Common myeloid progenitor, CD34-positive (primary cell): ENCODE measurements at regions not wholly inside any gene's neighbourhood (a gene's known extent, or its start where the extent isn't known, plus 50 kb on each side); places are given as distances from the start of the nearest gene placed in this dataset.
A peak's percentile ranks its signal among the peaks of the same experiment; 100 is the strongest.

Source experiments
- CTCF ChIA-PET: fragments of 350-600 bp; sonication (Branson Sonifier 250); formaldehyde crosslinking; loops from one replicate; lab custom pipeline; 2021; ENCODE audit warnings: antibody characterized with exemption; lab: Charles Lee
- POLR2A ChIA-PET: fragments of 350-600 bp; sonication (Branson Sonifier 250); formaldehyde crosslinking; loops from one replicate; lab custom pipeline; 2021; ENCODE audit warnings: antibody characterized with exemption; lab: Charles Lee
- DNase-seq, 3 donors: peaks; one replicate each; pipeline versions ENCODE4 v3.0.0 to v3.0.0-alpha.2; 2013
- H3K27ac ChIP-seq, 2 experiments: 1 replicate in 1 of 2; 2 replicates in 1 of 2; pipeline ENCODE4 v1.7.0; 2013; ENCODE audit warnings: inconsistent platforms in 2 of 2, low read length in 2 of 2, mild to moderate bottlenecking in 2 of 2, low read depth in 1 of 2, moderate library complexity in 1 of 2; ENCODE audit not compliant: severe bottlenecking in 2 of 2, insufficient read depth in 1 of 2, poor library complexity in 1 of 2
- H3K27me3 ChIP-seq, 5 experiments: replicated peaks in 2 of 5; 1 replicate in 3 of 5; 2 replicates in 2 of 5; pipeline versions ENCODE4 v1.6.1 to v1.7.0; 2013; ENCODE audit warnings: low read length in 4 of 5, mild to moderate bottlenecking in 2 of 5, moderate library complexity in 2 of 5, inconsistent platforms in 1 of 5; ENCODE audit not compliant: insufficient read depth in 5 of 5, control insufficient read depth in 4 of 5
- H3K36me3 ChIP-seq, 4 experiments: 1 replicate in 2 of 4; 2 replicates in 2 of 4; pipeline versions ENCODE4 v1.6.1 to v1.7.0; 2013; ENCODE audit warnings: low read length in 3 of 4, control low read depth in 1 of 4, mild to moderate bottlenecking in 1 of 4; ENCODE audit not compliant: control insufficient read depth in 4 of 4, insufficient read depth in 4 of 4
- H3K4me1 ChIP-seq, 4 experiments: 1 replicate in 3 of 4; 2 replicates in 1 of 4; pipeline versions ENCODE4 v1.6.1 to v1.7.1; 2013; ENCODE audit warnings: low read length in 3 of 4, mild to moderate bottlenecking in 3 of 4, control low read depth in 1 of 4, inconsistent platforms in 1 of 4, moderate library complexity in 1 of 4; ENCODE audit not compliant: control insufficient read depth in 4 of 4, insufficient read depth in 4 of 4; ENCODE audit errors: control extremely low read depth in 1 of 4
- H3K4me3 ChIP-seq, 7 experiments: 1 replicate in 4 of 7; 2 replicates in 3 of 7; pipeline versions ENCODE4 v1.5.1 to v1.7.0; 2013; ENCODE audit warnings: mild to moderate bottlenecking in 7 of 7, low read length in 6 of 7, moderate library complexity in 6 of 7, inconsistent platforms in 2 of 7, low read depth in 2 of 7, control low read depth in 1 of 7; ENCODE audit not compliant: insufficient read depth in 4 of 7, control insufficient read depth in 1 of 7; ENCODE audit errors: extremely low read depth in 1 of 7
- H3K9me3 ChIP-seq, 5 experiments: 1 replicate in 4 of 5; 2 replicates in 1 of 5; pipeline versions ENCODE4 v1.6.1 to v1.7.1; 2013; ENCODE audit warnings: low read length in 4 of 5, mild to moderate bottlenecking in 2 of 5, inconsistent platforms in 1 of 5, low read depth in 1 of 5, moderate library complexity in 1 of 5; ENCODE audit not compliant: control insufficient read depth in 4 of 5, insufficient read depth in 2 of 5; ENCODE audit errors: control extremely low read depth in 1 of 5
- WGBS: methylation state at CpG from one replicate; pipeline ENCODE4 v1.1.5; 2013; ENCODE audit not compliant: insufficient coverage; 5-methylcytosine and 5-hydroxymethylcytosine counted together

- Histone ChIP-seq H3K9me3 (peaks cover 0 to 10% (median 2%) of the 10 kb centered on the region in 5 experiments), H3K27ac (no peak overlapping the region), H3K4me1 (no peaks in the 10 kb centered on the region), H3K4me3 (no peak overlapping the region), H3K27me3 (no peaks in the 10 kb centered on the region), H3K36me3 (no peaks in the 10 kb centered on the region)
- POLR2A ChIA-PET, result no interaction called here
- CTCF ChIA-PET, result no interaction called here
- WGBS, result 100% methylated on average over 1 of the region's 2 CpGs
- no peak for DNase-seq
Observed at GRCh38 chr3:161890147-161890625, 393.6 kb downstream of the OTOL1 start.

GRCh38 chr3:161893972-161894371 is 397.4 kb downstream of the OTOL1 start:
- H3K27ac ChIP-seq, result no peak overlapping the region
- CTCF ChIA-PET, result interaction anchor here (1.1 kb wide), 1 partner anchor 42 kb away, joined by 3 read pairs; no protein-coding TSS in a partner anchor
- no peak for DNase-seq
- POLR2A ChIA-PET, result no interaction called here
- H3K36me3 ChIP-seq, result no peaks in the 10 kb centered on the region
- peaks cover 0 to 10% (median 0%) of the 10 kb centered on the region in 5 experiments for H3K9me3 ChIP-seq
- H3K27me3 ChIP-seq, result no peaks in the 10 kb centered on the region
- H3K4me3 ChIP-seq, result no peak overlapping the region
- WGBS, result no CpG with 5 or more reads among the region's 1 CpG
- no peaks in the 10 kb centered on the region for H3K4me1 ChIP-seq

- DNase-seq, result no peak
- CTCF ChIA-PET, result interaction anchor here (0.6 to 1.1 kb wide), 2 partner anchors 42 to 1782 kb away, joined by 3 read pairs; no protein-coding TSS in a partner anchor
- Histone ChIP-seq H3K36me3 (no peaks in the 10 kb centered on the region), H3K27ac (no peak overlapping the region), H3K27me3 (no peaks in the 10 kb centered on the region), H3K4me1 (no peaks in the 10 kb centered on the region), H3K9me3 (peaks cover 0 to 10% (median 0%) of the 10 kb centered on the region in 5 experiments), H3K4me3 (no peak overlapping the region)
- POLR2A ChIA-PET, result interaction anchor here (0.6 kb wide), 1 partner anchor 559 kb away, joined by 3 read pairs; no protein-coding TSS in a partner anchor
Observed at GRCh38 chr3:161894657-161895056, 398.0 kb downstream of the OTOL1 start.

- Histone ChIP-seq H3K27me3 (no peaks in the 10 kb centered on the region), H3K9me3 (no peaks in the 10 kb centered on the region), H3K36me3 (no peaks in the 10 kb centered on the region), H3K4me1 (no peaks in the 10 kb centered on the region), H3K4me3 (no peak overlapping the region), H3K27ac (no peak overlapping the region)
- no peak for DNase-seq
- ChIA-PET CTCF (no interaction called here), POLR2A (no interaction called here)
- no CpG with 5 or more reads among the region's 4 CpGs for whole genome bisulfite sequencing
Observed at GRCh38 chr3:161905520-161906132, 409.0 kb downstream of the OTOL1 start.

- Histone ChIP-seq H3K4me3 (no peak overlapping the region), H3K36me3 (no peaks in the 10 kb centered on the region), H3K9me3 (peaks cover 0 to 2% (median 0%) of the 10 kb centered on the region in 5 experiments), H3K27ac (no peak overlapping the region), H3K4me1 (no peaks in the 10 kb centered on the region), H3K27me3 (no peaks in the 10 kb centered on the region)
- peak in 2 of 3 donors; percentile 32 to 45 for DNase-seq
- ChIA-PET POLR2A (no interaction called here), CTCF (interaction anchor here (0.7 to 0.9 kb wide), 2 partner anchors 9 to 27 kb away, joined by 3 read pairs; no protein-coding TSS in a partner anchor)
Observed at GRCh38 chr3:161913786-161914389, 417.3 kb downstream of the OTOL1 start.

GRCh38 chr3:161914703-161915417 is 418.3 kb downstream of the OTOL1 start:
- 40% methylated on average over 4 of the region's 8 CpGs for WGBS
- no peaks in the 10 kb centered on the region for H3K4me1 ChIP-seq
- no peaks in the 10 kb centered on the region for H3K36me3 ChIP-seq
- ChIA-PET POLR2A (no interaction called here), CTCF (interaction anchor here (0.7 kb wide), 1 partner anchor 1971 kb away, joined by 3 read pairs; no protein-coding TSS in a partner anchor)
- no peak overlapping the region for H3K27ac ChIP-seq
- H3K4me3 ChIP-seq, result no peak overlapping the region
- H3K27me3 ChIP-seq, result no peaks in the 10 kb centered on the region
- peaks cover 0 to 4% (median 0%) of the 10 kb centered on the region in 5 experiments for H3K9me3 ChIP-seq
- DNase-seq, result peak; percentile 51 to 85 (median 76)

- no peaks in the 10 kb centered on the region for H3K4me1 ChIP-seq
- H3K4me3 ChIP-seq, result no peak overlapping the region
- H3K36me3 ChIP-seq, result no peaks in the 10 kb centered on the region
- no peaks in the 10 kb centered on the region for H3K27me3 ChIP-seq
- no peak overlapping the region for H3K27ac ChIP-seq
- POLR2A ChIA-PET, result no interaction called here
- CTCF ChIA-PET, result interaction anchor here (0.7 kb wide), 1 partner anchor 1972 kb away, joined by 3 read pairs; no protein-coding TSS in a partner anchor
- peaks cover 0 to 4% (median 0%) of the 10 kb centered on the region in 5 experiments for H3K9me3 ChIP-seq
- no peak for DNase-seq
- 97% methylated on average over 4 of the region's 4 CpGs for WGBS
Observed at GRCh38 chr3:161915418-161915750, 418.8 kb downstream of the OTOL1 start.
